Liver (tissue), 8 donors: ENCODE measurements at regions not wholly inside any gene's neighbourhood (a gene's known extent, or its start where the extent isn't known, plus 50 kb on each side); places are given as distances from the start of the nearest gene placed in this dataset.

Experiments used
- DNase-seq: peaks from one replicate; pipeline ENCODE4 v3.0.0-alpha.2; 2017; ENCODE audit warnings: low spot score
- H3K27ac ChIP-seq, 2 donors: one replicate each; pipeline ENCODE4 v1.7.0; 2013; ENCODE audit warnings: inconsistent platforms in 2 of 2, low read length in 2 of 2, control low read depth in 1 of 2, low read depth in 1 of 2, mild to moderate bottlenecking in 1 of 2
- H3K27me3 ChIP-seq, 4 donors: one replicate each; pipeline versions ENCODE4 v1.6.1 to v1.7.0; 2013; ENCODE audit warnings: low read length in 3 of 4, inconsistent platforms in 1 of 4, mild to moderate bottlenecking in 1 of 4, moderate library complexity in 1 of 4; ENCODE audit not compliant: control insufficient read depth in 4 of 4, insufficient read depth in 4 of 4
- H3K36me3 ChIP-seq, 4 donors: one replicate each; pipeline versions ENCODE4 v1.6.1 to v1.7.0; 2013; ENCODE audit warnings: low read length in 3 of 4, mild to moderate bottlenecking in 3 of 4, low read depth in 1 of 4, moderate library complexity in 1 of 4; ENCODE audit not compliant: control insufficient read depth in 4 of 4, insufficient read depth in 3 of 4
- H3K4me1 ChIP-seq, 4 donors: one replicate each; pipeline versions ENCODE4 v1.6.1 to v1.7.0; 2013; ENCODE audit warnings: low read length in 3 of 4, mild to moderate bottlenecking in 3 of 4, moderate library complexity in 1 of 4; ENCODE audit not compliant: control insufficient read depth in 4 of 4, insufficient read depth in 4 of 4
- H3K4me3 ChIP-seq, 3 donors: one replicate each; pipeline versions ENCODE4 v1.6.1 to v1.7.0; 2013; ENCODE audit warnings: low read length in 3 of 3, control low read depth in 1 of 3, low read depth in 1 of 3, mild to moderate bottlenecking in 1 of 3
- H3K9ac ChIP-seq, 2 donors: one replicate each; pipeline ENCODE4 v1.7.0; 2013; ENCODE audit warnings: low read length in 2 of 2, mild to moderate bottlenecking in 2 of 2, moderate library complexity in 2 of 2, control low read depth in 1 of 2, low read depth in 1 of 2
- H3K9me3 ChIP-seq, 4 donors: one replicate each; pipeline versions ENCODE4 v1.6.1 to v1.7.0; 2013; ENCODE audit warnings: low read length in 3 of 4; ENCODE audit not compliant: control insufficient read depth in 4 of 4
- ATF3 ChIP-seq: IDR thresholded peaks from 2 replicates; pipeline ENCODE4 v1.6.1; 2016; ENCODE audit warnings: antibody characterized with exemption
- EGR1 ChIP-seq, 2 donors: IDR thresholded peaks; 2 replicates each; pipeline ENCODE4 v1.6.1; 2016 to 2018; ENCODE audit warnings: antibody characterized with exemption in 2 of 2, low read depth in 2 of 2
- FOXA1 ChIP-seq: IDR thresholded peaks from 2 replicates; pipeline ENCODE4 v1.6.1; 2016; ENCODE audit warnings: antibody characterized with exemption
- FOXA2 ChIP-seq: IDR thresholded peaks from 2 replicates; pipeline ENCODE4 v1.6.1; 2016; ENCODE audit warnings: antibody characterized with exemption
- HNF4A ChIP-seq, 2 donors: conservative IDR thresholded peaks; 2 replicates each; pipeline ENCODE4 v1.6.1; 2016; ENCODE audit warnings: antibody characterized with exemption in 2 of 2, mild to moderate bottlenecking in 2 of 2
- HNF4G ChIP-seq: IDR thresholded peaks from 2 replicates; pipeline ENCODE4 v1.6.1; 2016; ENCODE audit warnings: antibody characterized with exemption
- JUND ChIP-seq, 2 donors: IDR thresholded peaks; 2 replicates each; pipeline ENCODE4 v1.6.1; 2016; ENCODE audit warnings: antibody characterized with exemption in 2 of 2
- NR2F2 ChIP-seq: IDR thresholded peaks from 2 replicates; pipeline ENCODE4 v1.6.1; 2016; ENCODE audit warnings: antibody characterized with exemption
- RAD21 ChIP-seq, 2 donors: IDR thresholded peaks; 2 replicates each; pipeline ENCODE4 v1.6.1; 2016; ENCODE audit warnings: antibody characterized with exemption in 2 of 2, mild to moderate bottlenecking in 2 of 2
- RXRA ChIP-seq, 2 donors: IDR thresholded peaks; 2 replicates each; pipeline ENCODE4 v1.6.1; 2017 to 2018; ENCODE audit warnings: antibody characterized with exemption in 2 of 2, mild to moderate bottlenecking in 1 of 2
- SP1 ChIP-seq: IDR thresholded peaks from 2 replicates; pipeline ENCODE4 v1.6.1; 2018; ENCODE audit warnings: antibody characterized with exemption, mild to moderate bottlenecking
- TAF1 ChIP-seq: conservative IDR thresholded peaks from 2 replicates; pipeline ENCODE4 v1.6.1; 2016; ENCODE audit warnings: antibody characterized with exemption, mild to moderate bottlenecking
- WGBS: extraction: QIAGEN DNeasy Blood & Tissue Kit; methylation state at CpG from one replicate; pipeline ENCODE4 v1.1.7; 2013; 5-methylcytosine and 5-hydroxymethylcytosine counted together
- TF ChIP-seq, protein P1 (sequence below): IDR thresholded peaks from 2 replicates; pipeline ENCODE4 v1.6.1; 2016; ENCODE audit warnings: antibody characterized with exemption, mild to moderate bottlenecking
- TF ChIP-seq, protein P2 (sequence below): IDR thresholded peaks from 2 replicates; pipeline ENCODE4 v1.6.1; 2016; ENCODE audit warnings: antibody characterized with exemption
- TF ChIP-seq, protein P3 (sequence below): fragments of 150-350 bp; IDR thresholded peaks from 2 replicates; pipeline ENCODE4 v1.5.1; 2017; ENCODE audit warnings: improper control_type of control experiment, low read depth, low read length; ENCODE audit not compliant: missing input control
- donor health status: healthy.
- donor health status: healthy.
- donor health status: healthy.
- donor health status: healthy.
- donor health status: healthy.

DNA sequence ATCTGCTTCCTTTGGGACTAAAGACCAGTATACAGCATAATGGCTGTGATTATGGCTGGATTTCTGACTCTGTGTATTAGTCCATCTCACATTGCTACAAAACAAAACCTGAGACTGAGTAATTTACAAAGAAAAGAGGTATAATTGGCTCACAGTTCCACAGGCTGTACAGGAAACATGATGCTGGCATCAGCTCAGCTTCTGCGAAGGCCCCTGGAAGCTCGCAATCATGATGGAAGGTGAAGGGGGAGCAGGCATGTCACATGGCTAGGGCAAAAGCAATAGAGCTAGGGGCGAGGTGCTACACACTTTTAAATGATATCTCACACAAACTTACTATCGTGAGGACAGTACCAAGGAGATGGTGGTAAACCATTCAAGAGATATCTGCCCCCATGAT lies 68.0 kb upstream of the GADL1 start:
- DNase-seq = no peak
- no peak overlapping the region for H3K27ac ChIP-seq
- H3K4me1 ChIP-seq = no peaks in the 10 kb centered on the region
- H3K4me3 ChIP-seq = no peak overlapping the region
- 92% methylated on average over 4 of the region's 4 CpGs for WGBS
- peaks cover 0 to 9% (median 6%) of the 10 kb centered on the region in 4 donors for H3K9me3 ChIP-seq
- no peak overlapping the region for H3K9ac ChIP-seq
- TF ChIP-seq JUND (IDR thresholded peaks at IDR 0.05) = no peak
- no peak for TF ChIP-seq HNF4A (conservative IDR thresholded peaks at IDR 0.05)
- no peak for TF ChIP-seq RAD21 (IDR thresholded peaks at IDR 0.05)
- no peak for TF ChIP-seq FOXA1
- TF ChIP-seq SP1 = no peak
- TF ChIP-seq, protein P1, sequence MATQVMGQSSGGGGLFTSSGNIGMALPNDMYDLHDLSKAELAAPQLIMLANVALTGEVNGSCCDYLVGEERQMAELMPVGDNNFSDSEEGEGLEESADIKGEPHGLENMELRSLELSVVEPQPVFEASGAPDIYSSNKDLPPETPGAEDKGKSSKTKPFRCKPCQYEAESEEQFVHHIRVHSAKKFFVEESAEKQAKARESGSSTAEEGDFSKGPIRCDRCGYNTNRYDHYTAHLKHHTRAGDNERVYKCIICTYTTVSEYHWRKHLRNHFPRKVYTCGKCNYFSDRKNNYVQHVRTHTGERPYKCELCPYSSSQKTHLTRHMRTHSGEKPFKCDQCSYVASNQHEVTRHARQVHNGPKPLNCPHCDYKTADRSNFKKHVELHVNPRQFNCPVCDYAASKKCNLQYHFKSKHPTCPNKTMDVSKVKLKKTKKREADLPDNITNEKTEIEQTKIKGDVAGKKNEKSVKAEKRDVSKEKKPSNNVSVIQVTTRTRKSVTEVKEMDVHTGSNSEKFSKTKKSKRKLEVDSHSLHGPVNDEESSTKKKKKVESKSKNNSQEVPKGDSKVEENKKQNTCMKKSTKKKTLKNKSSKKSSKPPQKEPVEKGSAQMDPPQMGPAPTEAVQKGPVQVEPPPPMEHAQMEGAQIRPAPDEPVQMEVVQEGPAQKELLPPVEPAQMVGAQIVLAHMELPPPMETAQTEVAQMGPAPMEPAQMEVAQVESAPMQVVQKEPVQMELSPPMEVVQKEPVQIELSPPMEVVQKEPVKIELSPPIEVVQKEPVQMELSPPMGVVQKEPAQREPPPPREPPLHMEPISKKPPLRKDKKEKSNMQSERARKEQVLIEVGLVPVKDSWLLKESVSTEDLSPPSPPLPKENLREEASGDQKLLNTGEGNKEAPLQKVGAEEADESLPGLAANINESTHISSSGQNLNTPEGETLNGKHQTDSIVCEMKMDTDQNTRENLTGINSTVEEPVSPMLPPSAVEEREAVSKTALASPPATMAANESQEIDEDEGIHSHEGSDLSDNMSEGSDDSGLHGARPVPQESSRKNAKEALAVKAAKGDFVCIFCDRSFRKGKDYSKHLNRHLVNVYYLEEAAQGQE = no peak
- TF ChIP-seq, protein P2, sequence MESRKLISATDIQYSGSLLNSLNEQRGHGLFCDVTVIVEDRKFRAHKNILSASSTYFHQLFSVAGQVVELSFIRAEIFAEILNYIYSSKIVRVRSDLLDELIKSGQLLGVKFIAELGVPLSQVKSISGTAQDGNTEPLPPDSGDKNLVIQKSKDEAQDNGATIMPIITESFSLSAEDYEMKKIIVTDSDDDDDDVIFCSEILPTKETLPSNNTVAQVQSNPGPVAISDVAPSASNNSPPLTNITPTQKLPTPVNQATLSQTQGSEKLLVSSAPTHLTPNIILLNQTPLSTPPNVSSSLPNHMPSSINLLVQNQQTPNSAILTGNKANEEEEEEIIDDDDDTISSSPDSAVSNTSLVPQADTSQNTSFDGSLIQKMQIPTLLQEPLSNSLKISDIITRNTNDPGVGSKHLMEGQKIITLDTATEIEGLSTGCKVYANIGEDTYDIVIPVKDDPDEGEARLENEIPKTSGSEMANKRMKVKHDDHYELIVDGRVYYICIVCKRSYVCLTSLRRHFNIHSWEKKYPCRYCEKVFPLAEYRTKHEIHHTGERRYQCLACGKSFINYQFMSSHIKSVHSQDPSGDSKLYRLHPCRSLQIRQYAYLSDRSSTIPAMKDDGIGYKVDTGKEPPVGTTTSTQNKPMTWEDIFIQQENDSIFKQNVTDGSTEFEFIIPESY = no peak
- TF ChIP-seq, protein P3, sequence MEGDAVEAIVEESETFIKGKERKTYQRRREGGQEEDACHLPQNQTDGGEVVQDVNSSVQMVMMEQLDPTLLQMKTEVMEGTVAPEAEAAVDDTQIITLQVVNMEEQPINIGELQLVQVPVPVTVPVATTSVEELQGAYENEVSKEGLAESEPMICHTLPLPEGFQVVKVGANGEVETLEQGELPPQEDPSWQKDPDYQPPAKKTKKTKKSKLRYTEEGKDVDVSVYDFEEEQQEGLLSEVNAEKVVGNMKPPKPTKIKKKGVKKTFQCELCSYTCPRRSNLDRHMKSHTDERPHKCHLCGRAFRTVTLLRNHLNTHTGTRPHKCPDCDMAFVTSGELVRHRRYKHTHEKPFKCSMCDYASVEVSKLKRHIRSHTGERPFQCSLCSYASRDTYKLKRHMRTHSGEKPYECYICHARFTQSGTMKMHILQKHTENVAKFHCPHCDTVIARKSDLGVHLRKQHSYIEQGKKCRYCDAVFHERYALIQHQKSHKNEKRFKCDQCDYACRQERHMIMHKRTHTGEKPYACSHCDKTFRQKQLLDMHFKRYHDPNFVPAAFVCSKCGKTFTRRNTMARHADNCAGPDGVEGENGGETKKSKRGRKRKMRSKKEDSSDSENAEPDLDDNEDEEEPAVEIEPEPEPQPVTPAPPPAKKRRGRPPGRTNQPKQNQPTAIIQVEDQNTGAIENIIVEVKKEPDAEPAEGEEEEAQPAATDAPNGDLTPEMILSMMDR = no peak
- TF ChIP-seq ATF3 = no peak
- no peak for TF ChIP-seq FOXA2
- no peak for TF ChIP-seq EGR1 (IDR thresholded peaks at IDR 0.05; ENCODE audit: low read depth in 2 of 2)
- no peak for TF ChIP-seq TAF1
- H3K36me3 ChIP-seq = no peaks in the 10 kb centered on the region
- H3K27me3 ChIP-seq = peaks cover 0 to 3% (median 0%) of the 10 kb centered on the region in 4 donors

GRCh38 chr3:30963223-30963722 lies 68.8 kb upstream of the GADL1 start:
- Histone ChIP-seq H3K4me3 (no peak overlapping the region), H3K9me3 (peaks cover 0 to 8% (median 5%) of the 10 kb centered on the region in 4 donors), H3K27me3 (peaks cover 0 to 3% (median 0%) of the 10 kb centered on the region in 4 donors), H3K4me1 (no peaks in the 10 kb centered on the region), H3K9ac (no peak overlapping the region), H3K27ac (no peak overlapping the region), H3K36me3 (no peaks in the 10 kb centered on the region)
- no peak for DNase-seq
- TF ChIP-seq EGR1 (IDR thresholded peaks at IDR 0.05; ENCODE audit: low read depth in 2 of 2) (no peak), RXRA (IDR thresholded peaks at IDR 0.05) (no peak), TAF1 (no peak), HNF4G (no peak), HNF4A (conservative IDR thresholded peaks at IDR 0.05) (no peak), NR2F2 (no peak), RAD21 (IDR thresholded peaks at IDR 0.05) (no peak), FOXA1 (no peak)
- TF ChIP-seq, protein P1 = no peak
- TF ChIP-seq, protein P3 = no peak
- TF ChIP-seq, protein P2 = no peak
